ENCODE measurements at regions not wholly inside any gene's neighbourhood (a gene's known extent, or its start where the extent isn't known, plus 50 kb on each side); places are given as distances from the start of the nearest gene placed in this dataset.

DNA sequence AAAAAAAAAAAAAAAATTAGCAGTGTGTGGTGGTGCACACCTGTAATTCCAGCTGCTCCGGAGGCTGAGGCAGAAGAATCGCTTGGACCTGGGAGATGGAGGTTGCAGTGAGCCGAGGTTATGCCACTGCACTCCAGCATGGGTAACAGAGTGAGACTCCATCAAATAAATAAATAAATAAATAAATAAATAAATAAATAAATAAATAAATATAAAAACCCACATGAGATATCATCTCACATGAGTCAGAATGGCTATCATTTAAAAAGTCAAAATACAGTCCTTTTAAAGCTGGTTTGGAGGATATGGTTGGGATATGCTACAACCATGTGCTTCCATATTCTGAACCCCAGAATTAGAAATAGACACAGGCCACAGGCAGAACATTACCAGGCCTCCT, 114.3 kb downstream of the WSCD1 start:
- TF ChIP-seq, protein P1, sequence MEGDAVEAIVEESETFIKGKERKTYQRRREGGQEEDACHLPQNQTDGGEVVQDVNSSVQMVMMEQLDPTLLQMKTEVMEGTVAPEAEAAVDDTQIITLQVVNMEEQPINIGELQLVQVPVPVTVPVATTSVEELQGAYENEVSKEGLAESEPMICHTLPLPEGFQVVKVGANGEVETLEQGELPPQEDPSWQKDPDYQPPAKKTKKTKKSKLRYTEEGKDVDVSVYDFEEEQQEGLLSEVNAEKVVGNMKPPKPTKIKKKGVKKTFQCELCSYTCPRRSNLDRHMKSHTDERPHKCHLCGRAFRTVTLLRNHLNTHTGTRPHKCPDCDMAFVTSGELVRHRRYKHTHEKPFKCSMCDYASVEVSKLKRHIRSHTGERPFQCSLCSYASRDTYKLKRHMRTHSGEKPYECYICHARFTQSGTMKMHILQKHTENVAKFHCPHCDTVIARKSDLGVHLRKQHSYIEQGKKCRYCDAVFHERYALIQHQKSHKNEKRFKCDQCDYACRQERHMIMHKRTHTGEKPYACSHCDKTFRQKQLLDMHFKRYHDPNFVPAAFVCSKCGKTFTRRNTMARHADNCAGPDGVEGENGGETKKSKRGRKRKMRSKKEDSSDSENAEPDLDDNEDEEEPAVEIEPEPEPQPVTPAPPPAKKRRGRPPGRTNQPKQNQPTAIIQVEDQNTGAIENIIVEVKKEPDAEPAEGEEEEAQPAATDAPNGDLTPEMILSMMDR (IDR thresholded peaks at IDR 0.05): no peak
- TF ChIP-seq POLR2A (IDR thresholded peaks at IDR 0.05): no peak
- TF ChIP-seq POLR2AphosphoS5 (IDR thresholded peaks at IDR 0.05): no peak
